ENCODE measurements at regions not wholly inside any gene's neighbourhood (a gene's known extent, or its start where the extent isn't known, plus 50 kb on each side); places are given as distances from the start of the nearest gene placed in this dataset.

DNA sequence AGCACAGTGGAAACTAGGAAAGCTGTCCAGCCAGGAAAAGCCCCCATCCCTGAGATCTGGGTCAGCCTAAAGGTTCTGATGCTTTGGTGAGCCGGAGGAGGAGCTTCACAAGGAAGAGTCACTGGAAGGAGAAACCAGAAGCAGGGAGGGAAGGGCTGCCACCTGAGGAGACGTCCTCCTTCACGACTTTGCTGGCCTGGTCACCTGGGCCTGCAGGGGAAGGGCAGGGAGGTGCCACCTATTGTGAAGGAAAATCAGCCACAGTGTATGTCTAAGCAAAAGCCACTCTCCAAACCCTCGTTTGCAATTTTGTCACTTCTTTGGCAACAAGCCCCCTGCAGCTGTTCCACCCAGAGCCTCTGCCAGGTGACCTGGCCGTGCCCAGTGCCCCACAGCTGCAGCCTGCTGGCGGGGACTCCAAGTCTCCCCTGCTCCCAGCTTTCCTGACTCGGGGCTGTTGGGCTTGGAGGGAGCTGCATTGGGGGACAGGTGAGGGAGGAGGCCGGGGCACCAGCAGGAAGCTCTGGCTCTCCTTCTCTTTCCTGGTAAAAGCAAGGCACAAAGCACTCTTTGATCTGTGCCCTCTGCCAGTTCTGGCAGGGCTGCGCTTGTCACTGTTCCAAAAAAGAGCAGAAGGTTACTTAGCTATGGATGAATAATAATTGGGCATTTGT is 120.9 kb upstream of the BCL2L14 start:
- no peak overlapping the region for H3K4me3 Mint-ChIP-seq
- TF ChIP-seq HMGA2 (CRISPR knock-in tag; IDR thresholded peaks at IDR 0.05) = no peak
- TF ChIP-seq, protein P1, sequence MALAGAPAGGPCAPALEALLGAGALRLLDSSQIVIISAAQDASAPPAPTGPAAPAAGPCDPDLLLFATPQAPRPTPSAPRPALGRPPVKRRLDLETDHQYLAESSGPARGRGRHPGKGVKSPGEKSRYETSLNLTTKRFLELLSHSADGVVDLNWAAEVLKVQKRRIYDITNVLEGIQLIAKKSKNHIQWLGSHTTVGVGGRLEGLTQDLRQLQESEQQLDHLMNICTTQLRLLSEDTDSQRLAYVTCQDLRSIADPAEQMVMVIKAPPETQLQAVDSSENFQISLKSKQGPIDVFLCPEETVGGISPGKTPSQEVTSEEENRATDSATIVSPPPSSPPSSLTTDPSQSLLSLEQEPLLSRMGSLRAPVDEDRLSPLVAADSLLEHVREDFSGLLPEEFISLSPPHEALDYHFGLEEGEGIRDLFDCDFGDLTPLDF (CRISPR knock-in tag; IDR thresholded peaks at IDR 0.05) = no peak
- no peak for TF ChIP-seq E2F4 (CRISPR knock-in tag; IDR thresholded peaks at IDR 0.05; ENCODE audit: borderline replicate concordance, low read depth)
- H3K27ac Mint-ChIP-seq = no peak overlapping the region
- no peaks in the 10 kb centered on the region for H3K27me3 Mint-ChIP-seq (ENCODE audit: low read depth)
- ATAC-seq (no peak), DNase-seq (ENCODE audit: low spot score) (no peak)
- peaks cover 14% of the 10 kb centered on the region for H3K9me3 Mint-ChIP-seq
- peaks cover 3% of the 10 kb centered on the region; the same call in 1 of the 2 replicates for H3K36me3 Mint-ChIP-seq
- ChIA-PET CTCF (interaction anchor here (0.6 to 1.5 kb wide), 6 partner anchors 13 to 216 kb away, joined by 3 to 5 read pairs (median 3); no protein-coding TSS in a partner anchor), POLR2A (interaction anchor here (1.0 kb wide), 1 partner anchor 366 kb away, joined by 11 read pairs; no protein-coding TSS in a partner anchor)
- peaks cover 4% of the 10 kb centered on the region; the same call in 1 of the 2 replicates for H3K4me1 Mint-ChIP-seq

DNA sequence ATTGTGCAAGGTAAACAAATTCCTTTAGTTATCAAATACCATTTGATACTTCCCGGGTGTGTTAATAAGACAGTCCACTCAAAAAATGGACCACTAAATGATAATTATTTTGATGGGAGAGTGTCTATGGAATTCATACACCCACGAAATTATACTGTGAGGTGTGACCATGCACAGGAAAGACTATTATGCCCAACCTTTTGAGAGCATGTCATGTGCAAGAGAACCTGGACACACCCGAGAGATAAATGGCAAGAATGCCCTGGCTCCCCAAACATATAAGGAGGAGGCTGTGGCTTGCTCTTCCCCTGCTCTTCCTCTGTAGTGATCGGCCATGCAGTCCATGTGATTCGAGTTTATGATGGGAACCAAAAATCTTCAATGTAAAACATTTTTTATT is 119.5 kb upstream of the BCL2L14 start:
- Mint-ChIP-seq H3K9me3 (peaks cover 5% of the 10 kb centered on the region), H3K4me3 (no peak overlapping the region), H3K4me1 (peaks cover 4% of the 10 kb centered on the region; the same call in 1 of the 2 replicates), H3K27me3 (ENCODE audit: low read depth) (no peaks in the 10 kb centered on the region), H3K27ac (no peak overlapping the region), H3K36me3 (no peaks in the 10 kb centered on the region)
- ATAC-seq (no peak), DNase-seq (ENCODE audit: low spot score) (no peak)
- POLR2A ChIA-PET = no interaction called here
- CTCF ChIA-PET = interaction anchor here (1.5 kb wide), 1 partner anchor 82 kb away, joined by 5 read pairs; no protein-coding TSS in a partner anchor
- TF ChIP-seq, protein P2, sequence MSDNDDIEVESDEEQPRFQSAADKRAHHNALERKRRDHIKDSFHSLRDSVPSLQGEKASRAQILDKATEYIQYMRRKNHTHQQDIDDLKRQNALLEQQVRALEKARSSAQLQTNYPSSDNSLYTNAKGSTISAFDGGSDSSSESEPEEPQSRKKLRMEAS (CRISPR knock-in tag; IDR thresholded peaks at IDR 0.05) = no peak
- TF ChIP-seq, protein P3, sequence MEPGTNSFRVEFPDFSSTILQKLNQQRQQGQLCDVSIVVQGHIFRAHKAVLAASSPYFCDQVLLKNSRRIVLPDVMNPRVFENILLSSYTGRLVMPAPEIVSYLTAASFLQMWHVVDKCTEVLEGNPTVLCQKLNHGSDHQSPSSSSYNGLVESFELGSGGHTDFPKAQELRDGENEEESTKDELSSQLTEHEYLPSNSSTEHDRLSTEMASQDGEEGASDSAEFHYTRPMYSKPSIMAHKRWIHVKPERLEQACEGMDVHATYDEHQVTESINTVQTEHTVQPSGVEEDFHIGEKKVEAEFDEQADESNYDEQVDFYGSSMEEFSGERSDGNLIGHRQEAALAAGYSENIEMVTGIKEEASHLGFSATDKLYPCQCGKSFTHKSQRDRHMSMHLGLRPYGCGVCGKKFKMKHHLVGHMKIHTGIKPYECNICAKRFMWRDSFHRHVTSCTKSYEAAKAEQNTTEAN (CRISPR knock-in tag; IDR thresholded peaks at IDR 0.05) = no peak
- TF ChIP-seq ZNF416 (CRISPR knock-in tag; IDR thresholded peaks at IDR 0.05) = no peak
- TF ChIP-seq ZNF138 (CRISPR knock-in tag; conservative IDR thresholded peaks at IDR 0.05) = no peak
- TF ChIP-seq TP53 (CRISPR knock-in tag; IDR thresholded peaks at IDR 0.05) = no peak
- no peak for TF ChIP-seq ATF6 (CRISPR knock-in tag; IDR thresholded peaks at IDR 0.05)
- no peak for TF ChIP-seq NR2C2 (CRISPR knock-in tag; IDR thresholded peaks at IDR 0.05)
- TF ChIP-seq ARID4B (CRISPR knock-in tag; IDR thresholded peaks at IDR 0.05; ENCODE audit: borderline replicate concordance) = no peak
- no peak for TF ChIP-seq MYBL2 (CRISPR knock-in tag; IDR thresholded peaks at IDR 0.05)
- TF ChIP-seq GRHL2 (CRISPR knock-in tag; IDR thresholded peaks at IDR 0.05; ENCODE audit: insufficient replicate concordance, severe bottlenecking) = no peak
- no peak for TF ChIP-seq EMX1 (CRISPR knock-in tag; IDR thresholded peaks at IDR 0.05)
- TF ChIP-seq ZNF396 (CRISPR knock-in tag; IDR thresholded peaks at IDR 0.05; ENCODE audit: borderline replicate concordance) = no peak
- no peak for TF ChIP-seq CDX4 (CRISPR knock-in tag; IDR thresholded peaks at IDR 0.05; ENCODE audit: borderline replicate concordance)
- no peak for TF ChIP-seq FOXK1 (CRISPR knock-in tag; IDR thresholded peaks at IDR 0.05)
- TF ChIP-seq GTF2I (CRISPR knock-in tag; conservative IDR thresholded peaks at IDR 0.05) = no peak
- no peak for TF ChIP-seq ZNF232 (CRISPR knock-in tag; IDR thresholded peaks at IDR 0.05)
- TF ChIP-seq, protein P4, sequence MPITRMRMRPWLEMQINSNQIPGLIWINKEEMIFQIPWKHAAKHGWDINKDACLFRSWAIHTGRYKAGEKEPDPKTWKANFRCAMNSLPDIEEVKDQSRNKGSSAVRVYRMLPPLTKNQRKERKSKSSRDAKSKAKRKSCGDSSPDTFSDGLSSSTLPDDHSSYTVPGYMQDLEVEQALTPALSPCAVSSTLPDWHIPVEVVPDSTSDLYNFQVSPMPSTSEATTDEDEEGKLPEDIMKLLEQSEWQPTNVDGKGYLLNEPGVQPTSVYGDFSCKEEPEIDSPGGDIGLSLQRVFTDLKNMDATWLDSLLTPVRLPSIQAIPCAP (CRISPR knock-in tag; IDR thresholded peaks at IDR 0.05) = no peak
- TF ChIP-seq ZBTB21 (CRISPR knock-in tag; IDR thresholded peaks at IDR 0.05; ENCODE audit: borderline replicate concordance) = no peak

All from WTC11 (cell line).